ENCODE measurements at regions not wholly inside any gene's neighbourhood (a gene's known extent, or its start where the extent isn't known, plus 50 kb on each side); places are given as distances from the start of the nearest gene placed in this dataset.

- TF ChIP-seq, protein P1, sequence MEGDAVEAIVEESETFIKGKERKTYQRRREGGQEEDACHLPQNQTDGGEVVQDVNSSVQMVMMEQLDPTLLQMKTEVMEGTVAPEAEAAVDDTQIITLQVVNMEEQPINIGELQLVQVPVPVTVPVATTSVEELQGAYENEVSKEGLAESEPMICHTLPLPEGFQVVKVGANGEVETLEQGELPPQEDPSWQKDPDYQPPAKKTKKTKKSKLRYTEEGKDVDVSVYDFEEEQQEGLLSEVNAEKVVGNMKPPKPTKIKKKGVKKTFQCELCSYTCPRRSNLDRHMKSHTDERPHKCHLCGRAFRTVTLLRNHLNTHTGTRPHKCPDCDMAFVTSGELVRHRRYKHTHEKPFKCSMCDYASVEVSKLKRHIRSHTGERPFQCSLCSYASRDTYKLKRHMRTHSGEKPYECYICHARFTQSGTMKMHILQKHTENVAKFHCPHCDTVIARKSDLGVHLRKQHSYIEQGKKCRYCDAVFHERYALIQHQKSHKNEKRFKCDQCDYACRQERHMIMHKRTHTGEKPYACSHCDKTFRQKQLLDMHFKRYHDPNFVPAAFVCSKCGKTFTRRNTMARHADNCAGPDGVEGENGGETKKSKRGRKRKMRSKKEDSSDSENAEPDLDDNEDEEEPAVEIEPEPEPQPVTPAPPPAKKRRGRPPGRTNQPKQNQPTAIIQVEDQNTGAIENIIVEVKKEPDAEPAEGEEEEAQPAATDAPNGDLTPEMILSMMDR (IDR thresholded peaks at IDR 0.05): no peak
- no peak for TF ChIP-seq ZFX (IDR thresholded peaks at IDR 0.05; ENCODE audit: borderline replicate concordance)
Observed at GRCh38 chr3:76698136-76698706, 341.7 kb upstream of the ROBO2 start.
